A673 (cell line): ENCODE measurements at regions not wholly inside any gene's neighbourhood (a gene's known extent, or its start where the extent isn't known, plus 50 kb on each side); places are given as distances from the start of the nearest gene placed in this dataset.

Experiments
- EZH2 ChIP-seq: fragments of 200-600 bp; sonication (generic); IDR thresholded peaks from 2 replicates; pipeline ENCODE4 v1.6.1; 2017; ENCODE audit warnings: borderline replicate concordance, low read depth, mild to moderate bottlenecking, mixed read lengths, antibody characterized with exemption, low read length; ENCODE audit not compliant: poor library complexity, severe bottlenecking
- TF ChIP-seq, protein P1 (sequence below): fragments of 300-800, 200-600 bp; sonication (generic); conservative IDR thresholded peaks from 2 replicates; pipeline ENCODE4 v1.5.1; 2017; ENCODE audit warnings: low read depth, mild to moderate bottlenecking, antibody characterized with exemption, low read length, moderate library complexity, mixed read lengths

DNA sequence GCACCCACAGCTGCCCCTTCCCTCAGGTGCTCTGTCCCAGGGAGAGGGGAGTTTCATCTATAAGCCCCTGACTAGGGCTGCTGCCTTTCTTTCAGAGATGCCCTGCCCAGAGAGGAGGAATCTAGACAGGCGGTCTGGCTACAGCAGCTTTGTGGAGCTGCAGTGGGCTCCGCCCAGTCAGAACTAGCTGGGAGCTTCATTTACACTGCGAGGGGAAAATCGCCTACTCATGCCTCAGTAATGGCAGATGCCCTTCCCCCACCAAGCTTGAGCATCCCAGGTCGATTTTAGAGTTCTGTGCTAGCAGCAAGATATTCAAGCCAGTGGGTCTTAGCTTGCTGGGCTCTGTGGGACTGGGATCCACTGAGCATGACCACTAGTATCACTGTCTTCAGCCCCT lies 181.2 kb upstream of the RARB start:
- TF ChIP-seq, protein P1, sequence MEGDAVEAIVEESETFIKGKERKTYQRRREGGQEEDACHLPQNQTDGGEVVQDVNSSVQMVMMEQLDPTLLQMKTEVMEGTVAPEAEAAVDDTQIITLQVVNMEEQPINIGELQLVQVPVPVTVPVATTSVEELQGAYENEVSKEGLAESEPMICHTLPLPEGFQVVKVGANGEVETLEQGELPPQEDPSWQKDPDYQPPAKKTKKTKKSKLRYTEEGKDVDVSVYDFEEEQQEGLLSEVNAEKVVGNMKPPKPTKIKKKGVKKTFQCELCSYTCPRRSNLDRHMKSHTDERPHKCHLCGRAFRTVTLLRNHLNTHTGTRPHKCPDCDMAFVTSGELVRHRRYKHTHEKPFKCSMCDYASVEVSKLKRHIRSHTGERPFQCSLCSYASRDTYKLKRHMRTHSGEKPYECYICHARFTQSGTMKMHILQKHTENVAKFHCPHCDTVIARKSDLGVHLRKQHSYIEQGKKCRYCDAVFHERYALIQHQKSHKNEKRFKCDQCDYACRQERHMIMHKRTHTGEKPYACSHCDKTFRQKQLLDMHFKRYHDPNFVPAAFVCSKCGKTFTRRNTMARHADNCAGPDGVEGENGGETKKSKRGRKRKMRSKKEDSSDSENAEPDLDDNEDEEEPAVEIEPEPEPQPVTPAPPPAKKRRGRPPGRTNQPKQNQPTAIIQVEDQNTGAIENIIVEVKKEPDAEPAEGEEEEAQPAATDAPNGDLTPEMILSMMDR = no peak
- TF ChIP-seq EZH2 = no peak
